Fibroblast of the aortic adventitia (primary cell): ENCODE measurements at regions not wholly inside any gene's neighbourhood (a gene's known extent, or its start where the extent isn't known, plus 50 kb on each side); places are given as distances from the start of the nearest gene placed in this dataset.

Source experiments
- DNase-seq: peaks from one replicate; pipeline ENCODE4 v3.0.0-alpha.2; 2010; ENCODE audit warnings: low read depth
- H3K4me3 ChIP-seq: 2 replicates; pipeline ENCODE4 v1.5.1; 2011; ENCODE audit warnings: low read depth, mild to moderate bottlenecking, control low read depth, low read length, moderate library complexity
- CTCF ChIP-seq: IDR thresholded peaks from 2 replicates; pipeline ENCODE4 v1.5.1; 2011; ENCODE audit warnings: mild to moderate bottlenecking, low read length, control low read depth, inconsistent platforms; ENCODE audit not compliant: insufficient read depth

- TF ChIP-seq CTCF, result no peak
- H3K4me3 ChIP-seq, result no peak overlapping the region
- no peak for DNase-seq
These were observed 243.5 kb upstream of the ZNF521 start for GRCh38 chr18:25595274-25596060.

- DNase-seq, result peak; percentile 0
These were observed 242.4 kb upstream of the ZNF521 start for GRCh38 chr18:25594351-25594750.

GRCh38 chr18:25592804-25593360 is 240.9 kb upstream of the ZNF521 start:
- TF ChIP-seq CTCF, result no peak
- H3K4me3 ChIP-seq, result no peak overlapping the region
- no peak for DNase-seq

More at GRCh38 chr18:25594351-25594750, 242.4 kb upstream of the ZNF521 start:
- no peak for TF ChIP-seq CTCF
- no peak overlapping the region for H3K4me3 ChIP-seq

- no peak for DNase-seq
- no peak for TF ChIP-seq CTCF
These were observed 238.5 kb upstream of the ZNF521 start for GRCh38 chr18:25590456-25590855.

GRCh38 chr18:25587545-25587944 is 235.6 kb upstream of the ZNF521 start:
- no peak overlapping the region for H3K4me3 ChIP-seq
- TF ChIP-seq CTCF, result no peak
- DNase-seq, result no peak

More at GRCh38 chr18:25590456-25590855, 238.5 kb upstream of the ZNF521 start:
- H3K4me3 ChIP-seq, result no peak overlapping the region

GRCh38 chr18:25568986-25569385 is 217.0 kb upstream of the ZNF521 start:
- no peak overlapping the region for H3K4me3 ChIP-seq
- TF ChIP-seq CTCF, result no peak
- DNase-seq, result no peak
